HT1080 (cell line): ENCODE measurements at regions not wholly inside any gene's neighbourhood (a gene's known extent, or its start where the extent isn't known, plus 50 kb on each side); places are given as distances from the start of the nearest gene placed in this dataset. TPM values are rescaled to one million over a fixed set of nuclear protein-coding genes. Genes with fewer than 3 reads are reported as not detected.

ENCODE experiments used
- small RNA-seq: library from RNA; depleted of rRNA; stranded (forward); fragments of <200 nt; gene quantifications from one replicate; pipeline ENCODE3, GENCODE V24; 2014

Small RNA genes in the stretch of these regions (small RNA-seq; reads per million reads assigned to genes)
- gene AC244157.1 (not detected), gene AC245028.1 (not detected), gene AC245028.2 (not detected), gene AC245028.3 (not detected), gene IGLV3-13 (not detected), gene IGLV3-15 (not detected), gene IGLV3-17 (not detected), gene IGLVI-20 (not detected), gene IGLVVI-22-1 (not detected)
